ENCODE measurements at regions not wholly inside any gene's neighbourhood (a gene's known extent, or its start where the extent isn't known, plus 50 kb on each side); places are given as distances from the start of the nearest gene placed in this dataset.

DNA sequence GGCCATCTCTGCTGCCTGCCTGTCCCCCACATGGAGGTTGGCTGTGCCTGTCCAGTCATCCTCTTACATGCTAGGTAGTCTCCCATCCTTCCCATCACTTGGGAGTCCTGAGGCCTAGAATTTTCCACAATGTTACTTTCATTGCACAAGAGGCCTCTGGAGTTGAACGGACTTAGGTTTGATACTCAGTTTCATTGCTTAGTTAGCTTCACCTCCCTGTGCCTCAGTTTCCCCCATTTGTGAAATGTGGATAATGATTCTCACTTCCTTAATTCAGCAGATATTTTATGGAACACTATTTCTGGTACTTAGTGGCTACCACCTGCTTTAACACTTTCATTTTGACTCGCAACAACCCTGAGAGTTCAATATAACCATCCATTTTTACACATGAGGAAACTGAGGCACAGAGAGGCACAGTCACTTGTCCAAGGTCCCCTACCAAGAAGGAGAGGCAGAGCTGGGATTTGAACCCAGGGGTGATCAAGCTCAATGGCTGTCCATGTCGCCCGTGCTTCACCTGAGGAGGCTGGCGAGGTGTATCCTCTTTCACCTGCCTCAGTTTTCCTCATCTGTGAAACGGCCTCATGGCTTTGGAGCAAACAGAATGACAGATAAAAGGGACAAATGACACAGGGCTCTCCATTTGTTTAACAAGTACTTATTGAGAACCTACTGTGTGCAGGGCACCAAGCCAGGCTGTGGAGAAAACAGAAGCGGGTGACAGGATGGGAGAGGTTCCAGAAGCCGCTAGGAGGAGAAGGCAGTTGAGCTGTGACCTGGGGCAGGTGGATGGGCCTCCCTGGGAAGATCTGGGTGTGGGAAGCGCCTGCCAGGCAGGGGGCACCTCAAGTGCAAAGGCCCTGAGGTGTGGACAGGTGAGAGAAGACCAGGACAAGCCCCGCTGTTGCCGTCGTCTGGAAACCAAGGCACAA is 154.3 kb upstream of the PTPN1 start:
- Mint-ChIP-seq H3K27ac (no peak overlapping the region), H3K4me1 (peaks cover 49% of the 10 kb centered on the region), H3K36me3 (ENCODE audit: low read depth) (no peaks in the 10 kb centered on the region), H3K9me3 (no peaks in the 10 kb centered on the region), H3K4me3 (no peak overlapping the region), H3K27me3 (ENCODE audit: low read depth, poor library complexity) (peaks cover 19% of the 10 kb centered on the region)
- DNase-seq, result no peak
- no peak for TF ChIP-seq CTCF (IDR thresholded peaks at IDR 0.05)

- H3K36me3 Mint-ChIP-seq (ENCODE audit: low read depth), result no peaks in the 10 kb centered on the region
- H3K4me3 Mint-ChIP-seq, result no peak overlapping the region
- H3K27ac Mint-ChIP-seq, result no peak overlapping the region
- H3K27me3 Mint-ChIP-seq (ENCODE audit: low read depth, poor library complexity), result peaks cover 19% of the 10 kb centered on the region
- no peak for DNase-seq
- TF ChIP-seq CTCF (IDR thresholded peaks at IDR 0.05), result no peak
- H3K4me1 Mint-ChIP-seq, result peaks cover 51% of the 10 kb centered on the region
- no peaks in the 10 kb centered on the region for H3K9me3 Mint-ChIP-seq
Observed at GRCh38 chr20:50356525-50356885, 153.7 kb upstream of the PTPN1 start.

DNA sequence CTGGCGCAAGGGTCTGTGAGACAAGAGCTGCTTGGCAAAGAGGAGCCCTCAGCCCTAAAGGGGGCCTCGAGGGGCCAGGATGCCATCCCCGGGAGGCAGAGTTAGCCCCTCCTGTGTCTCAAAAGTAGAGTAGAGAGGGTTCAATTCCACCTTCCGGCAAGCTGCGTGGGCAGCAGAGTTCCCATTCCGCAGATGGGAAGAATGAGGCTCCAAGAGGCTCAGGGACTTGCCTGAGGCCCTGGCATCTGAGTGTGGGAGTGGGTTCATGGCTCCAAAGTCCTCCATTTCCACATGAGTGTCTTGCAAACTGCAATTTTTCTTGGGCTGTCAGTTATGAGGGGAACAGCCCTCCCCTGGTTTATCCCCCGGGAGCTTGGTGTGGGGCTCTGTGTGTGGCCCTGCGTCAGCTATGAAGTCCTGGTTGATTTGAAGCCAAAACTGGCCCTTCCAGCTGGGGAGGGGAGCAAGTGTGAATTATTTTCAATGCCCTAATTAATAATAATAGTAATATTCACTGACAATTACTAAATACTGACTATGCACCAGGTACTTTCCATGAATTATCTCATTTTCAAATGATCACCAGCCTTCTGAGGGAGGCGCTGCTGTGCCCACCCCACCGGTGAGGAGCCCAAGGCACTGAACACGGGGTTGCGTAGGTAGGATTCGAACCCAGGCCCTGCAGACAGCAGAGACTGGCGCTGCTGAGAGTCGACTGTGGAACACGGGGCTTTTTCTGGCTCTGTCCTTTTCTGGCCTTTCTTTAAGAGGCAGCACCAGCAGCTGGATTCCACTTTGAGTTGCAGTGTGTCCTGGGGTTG is 153.0 kb upstream of the PTPN1 start:
- Mint-ChIP-seq H3K27ac (no peak overlapping the region), H3K27me3 (ENCODE audit: low read depth, poor library complexity) (peaks cover 19% of the 10 kb centered on the region), H3K4me3 (no peak overlapping the region), H3K36me3 (ENCODE audit: low read depth) (no peaks in the 10 kb centered on the region), H3K4me1 (peaks cover 51% of the 10 kb centered on the region), H3K9me3 (no peaks in the 10 kb centered on the region)
- no peak for TF ChIP-seq CTCF (IDR thresholded peaks at IDR 0.05)
- DNase-seq, result no peak

GRCh38 chr20:50357783-50358161 is 152.4 kb upstream of the PTPN1 start:
- Mint-ChIP-seq H3K4me1 (peaks cover 45% of the 10 kb centered on the region), H3K27ac (no peak overlapping the region), H3K36me3 (ENCODE audit: low read depth) (no peaks in the 10 kb centered on the region), H3K4me3 (no peak overlapping the region), H3K27me3 (ENCODE audit: low read depth, poor library complexity) (peaks cover 13% of the 10 kb centered on the region), H3K9me3 (no peaks in the 10 kb centered on the region)
- no peak for TF ChIP-seq CTCF (IDR thresholded peaks at IDR 0.05)
- no peak for DNase-seq

DNA sequence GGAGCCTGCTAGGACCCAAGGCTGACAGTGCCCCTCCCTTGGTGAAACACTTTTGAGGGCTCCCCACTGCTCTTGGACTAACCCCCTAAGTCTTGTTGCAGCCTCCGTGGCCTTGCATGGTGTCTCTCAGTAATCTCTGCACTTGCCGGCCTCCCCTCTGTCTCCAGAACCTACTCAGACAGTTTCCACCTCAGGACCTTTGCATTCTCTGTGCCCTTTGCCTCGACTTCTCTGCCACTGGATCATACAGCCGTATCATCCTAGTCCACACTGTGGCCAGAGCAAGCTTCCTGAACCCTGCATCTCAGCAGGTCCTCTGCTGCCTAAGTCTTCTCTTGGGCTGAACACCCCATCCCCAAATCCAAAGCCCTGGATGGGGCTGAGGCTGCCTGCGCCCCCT is 152.0 kb upstream of the PTPN1 start:
- DNase-seq, result no peak
- Mint-ChIP-seq H3K36me3 (ENCODE audit: low read depth) (no peaks in the 10 kb centered on the region), H3K27ac (no peak overlapping the region), H3K27me3 (ENCODE audit: low read depth, poor library complexity) (peaks cover 13% of the 10 kb centered on the region), H3K4me1 (peaks cover 41% of the 10 kb centered on the region), H3K9me3 (no peaks in the 10 kb centered on the region), H3K4me3 (no peak overlapping the region)
- no peak for TF ChIP-seq CTCF (IDR thresholded peaks at IDR 0.05)
